ENCODE measurements at regions not wholly inside any gene's neighbourhood (a gene's known extent, or its start where the extent isn't known, plus 50 kb on each side); places are given as distances from the start of the nearest gene placed in this dataset.

DNA sequence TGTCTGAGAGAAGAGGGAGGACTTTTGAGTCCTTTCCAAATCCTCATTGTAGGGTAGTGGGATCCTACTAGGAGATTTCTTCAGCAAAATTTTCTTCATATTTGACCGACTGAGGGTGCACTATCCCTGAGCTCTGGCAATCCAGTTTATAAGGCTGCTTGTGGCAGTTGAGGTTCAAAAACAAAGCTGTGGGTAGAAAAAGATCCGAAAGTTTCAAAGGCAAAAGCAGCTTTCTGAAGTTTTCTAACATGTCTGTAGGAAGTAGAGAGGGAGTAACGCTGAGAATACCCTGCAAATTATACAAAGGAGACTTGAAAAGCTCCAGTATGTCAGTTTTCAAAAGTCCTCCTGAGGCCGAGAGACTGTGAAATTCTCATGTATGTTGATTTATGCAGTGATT, 1039.3 kb upstream of the PIK3C3 start:
- WGBS, 2 donors: 76 to 82% methylated on average over 4 of the region's 4 CpGs
- no peak for TF ChIP-seq POLR2AphosphoS5 (IDR thresholded peaks at IDR 0.05)
- no peak for TF ChIP-seq POLR2A (IDR thresholded peaks at IDR 0.05)
- no peak for TF ChIP-seq CTCF (IDR thresholded peaks at IDR 0.05)
- TF ChIP-seq EP300 (IDR thresholded peaks at IDR 0.05): no peak

GRCh38 chr18:40911582-40912254, 1043.3 kb upstream of the PIK3C3 start:
- WGBS, 2 donors: 85 to 86% methylated on average over 4 of the region's 4 CpGs
- Histone ChIP-seq H3K27me3 (no peaks in the 10 kb centered on the region), H3K36me3 (no peaks in the 10 kb centered on the region), H3K4me3 (no peak overlapping the region), H3K4me1 (no peaks in the 10 kb centered on the region), H3K9me3 (no peaks in the 10 kb centered on the region), H3K27ac (no peak overlapping the region)
- no peak for TF ChIP-seq EP300 (IDR thresholded peaks at IDR 0.05)
- TF ChIP-seq CTCF (IDR thresholded peaks at IDR 0.05): no peak
- TF ChIP-seq POLR2AphosphoS5 (IDR thresholded peaks at IDR 0.05): no peak
- no peak for TF ChIP-seq POLR2A (IDR thresholded peaks at IDR 0.05)
- ATAC-seq (ENCODE audit: low FRiP score in 2 of 2) (no peak), DNase-seq (no peak)

More for the DNA sequence above, 1039.3 kb upstream of the PIK3C3 start:
- Histone ChIP-seq H3K27ac (no peak overlapping the region), H3K4me1 (no peaks in the 10 kb centered on the region), H3K27me3 (no peaks in the 10 kb centered on the region), H3K9me3 (no peaks in the 10 kb centered on the region), H3K4me3 (no peak overlapping the region), H3K36me3 (no peaks in the 10 kb centered on the region)
- no peak for DNase-seq
- ATAC-seq (ENCODE audit: low FRiP score in 2 of 2): no peak

GRCh38 chr18:40911041-40911440, 1044.0 kb upstream of the PIK3C3 start:
- 78 to 85% methylated on average over 3 of the region's 3 CpGs for WGBS, 2 donors
- Histone ChIP-seq H3K27me3 (no peaks in the 10 kb centered on the region), H3K36me3 (no peaks in the 10 kb centered on the region), H3K27ac (no peak overlapping the region), H3K9me3 (no peaks in the 10 kb centered on the region), H3K4me3 (no peak overlapping the region), H3K4me1 (no peaks in the 10 kb centered on the region)
- TF ChIP-seq EP300 (IDR thresholded peaks at IDR 0.05) (no peak), CTCF (IDR thresholded peaks at IDR 0.05) (no peak), POLR2AphosphoS5 (IDR thresholded peaks at IDR 0.05) (no peak), POLR2A (IDR thresholded peaks at IDR 0.05) (no peak)
- DNase-seq: no peak
- no peak for ATAC-seq (ENCODE audit: low FRiP score in 2 of 2)

GRCh38 chr18:40907842-40908241, 1047.2 kb upstream of the PIK3C3 start:
- no peaks in the 10 kb centered on the region for H3K27me3 ChIP-seq
- H3K4me1 ChIP-seq: no peaks in the 10 kb centered on the region
- no peak for TF ChIP-seq EP300 (IDR thresholded peaks at IDR 0.05)
- no peak for TF ChIP-seq POLR2AphosphoS5 (IDR thresholded peaks at IDR 0.05)
- no peak for TF ChIP-seq POLR2A (IDR thresholded peaks at IDR 0.05)
- TF ChIP-seq CTCF (IDR thresholded peaks at IDR 0.05): no peak
- no peak overlapping the region for H3K4me3 ChIP-seq
- H3K9me3 ChIP-seq: no peaks in the 10 kb centered on the region
- DNase-seq (no peak), ATAC-seq (ENCODE audit: low FRiP score in 2 of 2) (no peak)
- H3K27ac ChIP-seq: no peak overlapping the region
- WGBS, 2 donors: 63 to 76% methylated on average over 2 of the region's 2 CpGs
- H3K36me3 ChIP-seq: no peaks in the 10 kb centered on the region

- no peaks in the 10 kb centered on the region for H3K9me3 ChIP-seq
- H3K27me3 ChIP-seq: no peaks in the 10 kb centered on the region
- WGBS, 2 donors: 0 to 31% methylated on average over 1 of the region's 1 CpG
- no peaks in the 10 kb centered on the region for H3K4me1 ChIP-seq
- ATAC-seq (ENCODE audit: low FRiP score in 2 of 2): no peak
- no peak overlapping the region for H3K4me3 ChIP-seq
- H3K36me3 ChIP-seq: no peaks in the 10 kb centered on the region
- no peak for DNase-seq
- TF ChIP-seq EP300 (IDR thresholded peaks at IDR 0.05): no peak
- TF ChIP-seq CTCF (IDR thresholded peaks at IDR 0.05): no peak
- no peak for TF ChIP-seq POLR2AphosphoS5 (IDR thresholded peaks at IDR 0.05)
- no peak for TF ChIP-seq POLR2A (IDR thresholded peaks at IDR 0.05)
- H3K27ac ChIP-seq: no peak overlapping the region
These were observed 1050.7 kb upstream of the PIK3C3 start for GRCh38 chr18:40904295-40904694.
